ENCODE measurements at regions not wholly inside any gene's neighbourhood (a gene's known extent, or its start where the extent isn't known, plus 50 kb on each side); places are given as distances from the start of the nearest gene placed in this dataset.

GRCh38 chr6:168722397-168722796, 281.4 kb downstream of the SMOC2 start:
- no peak for DNase-seq (ENCODE audit: low spot score)

- no peak for DNase-seq (ENCODE audit: low spot score)
These were observed 280.6 kb downstream of the SMOC2 start for GRCh38 chr6:168721571-168721970.

- DNase-seq (ENCODE audit: low spot score): no peak
These were observed 278.9 kb downstream of the SMOC2 start for GRCh38 chr6:168719901-168720300.

DNA sequence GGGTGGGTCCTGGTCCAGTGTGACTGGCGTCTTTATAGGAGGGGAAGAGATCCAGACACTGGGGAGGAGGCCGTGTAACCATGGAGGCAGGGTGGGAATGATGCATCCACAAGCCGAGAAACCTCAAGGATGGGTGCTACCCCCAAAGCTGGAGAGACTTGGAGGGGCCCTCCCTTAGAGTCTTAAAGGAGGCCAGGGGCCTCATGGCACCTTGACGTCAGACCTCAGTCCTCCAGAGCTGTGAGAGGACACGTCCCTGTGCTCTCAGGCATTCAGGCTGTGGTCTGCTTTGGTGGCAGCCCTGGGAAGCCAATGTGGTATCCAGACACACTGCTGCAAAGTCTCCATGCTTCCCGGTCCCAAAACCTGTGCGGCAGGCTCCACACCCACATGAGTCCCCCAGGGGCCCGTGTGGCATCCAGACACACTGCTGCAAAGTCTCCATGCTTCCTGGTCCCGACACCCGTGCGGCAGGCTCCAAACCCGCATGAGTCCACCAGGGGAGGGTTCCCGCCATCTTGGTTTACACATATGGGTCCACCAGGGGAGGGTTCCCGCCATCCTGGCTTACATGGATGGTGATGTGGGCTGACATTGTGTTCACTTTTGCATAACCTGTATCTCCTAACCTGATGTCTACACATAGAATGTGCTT, 278.0 kb downstream of the SMOC2 start:
- DNase-seq (ENCODE audit: low spot score): no peak

Data from hepatic stellate cell (primary cell).